Heart right ventricle (tissue), 16 donors: ENCODE measurements at regions not wholly inside any gene's neighbourhood (a gene's known extent, or its start where the extent isn't known, plus 50 kb on each side); places are given as distances from the start of the nearest gene placed in this dataset.

Source experiments
- ATAC-seq, 8 donors: fragments of 200-7000 bp; cut with Tn5 transposase; one replicate each; pipeline ENCODE4 v1.9.1; 2020; ENCODE audit warnings: mild to moderate bottlenecking in 8 of 8, moderate library complexity in 8 of 8, moderate number of reproducible peaks in 1 of 8
- DNase-seq, 2 donors: peaks; one replicate each; pipeline ENCODE4 v3.0.0-alpha.2; 2020
- H3K27ac ChIP-seq, 10 donors: fragments of 200-600 bp; sonication (generic) in 2 of 10; one replicate each; pipeline versions ENCODE4 v1.5.0 to v1.8.0; 2020 to 2022; ENCODE audit warnings: mild to moderate bottlenecking in 3 of 10
- H3K27me3 ChIP-seq, 7 donors: fragments of 200-600 bp; one replicate each; pipeline ENCODE4 v1.8.0; 2021 to 2022; ENCODE audit warnings: mild to moderate bottlenecking in 2 of 7
- H3K36me3 ChIP-seq, 9 donors: fragments of 200-600 bp; sonication (generic) in 1 of 9; one replicate each; pipeline versions ENCODE4 v1.5.0 to v1.8.0; 2020 to 2022; ENCODE audit warnings: mild to moderate bottlenecking in 2 of 9
- H3K4me1 ChIP-seq, 9 donors: fragments of 200-600 bp; sonication (generic) in 1 of 9; one replicate each; pipeline versions ENCODE4 v1.5.0 to v1.8.0; 2020 to 2022; ENCODE audit warnings: mild to moderate bottlenecking in 4 of 9
- H3K4me3 ChIP-seq, 10 donors: fragments of 200-600 bp; sonication (generic) in 2 of 10; one replicate each; pipeline versions ENCODE4 v1.5.0 to v1.8.0; 2020 to 2022; ENCODE audit warnings: mild to moderate bottlenecking in 7 of 10, moderate library complexity in 2 of 10
- H3K9me3 ChIP-seq, 11 donors: fragments of 200-600 bp in 10 of 11; sonication (generic) in 2 of 11; one replicate each; pipeline versions ENCODE4 v1.5.0 to v1.8.0; 2013 to 2022; ENCODE audit warnings: mild to moderate bottlenecking in 2 of 11, control low read depth in 1 of 11, moderate library complexity in 1 of 11
- CTCF ChIP-seq, 9 donors: fragments of 200-600 bp; sonication (generic) in 2 of 9; IDR thresholded peaks; one replicate each; pipeline versions ENCODE4 v1.5.0 to v1.8.0; 2021 to 2022; ENCODE audit warnings: antibody characterized with exemption in 9 of 9, mild to moderate bottlenecking in 5 of 9, moderate library complexity in 1 of 9
- WGBS, 2 donors: extraction: QIAGEN DNeasy Blood & Tissue Kit; methylation state at CpG; one replicate each; pipeline ENCODE4 v1.1.7; 2013; ENCODE audit warnings: inconsistent platforms in 1 of 2; 5-methylcytosine and 5-hydroxymethylcytosine counted together
- intact Hi-C, 10 donors: fragments of 100-400 bp; cut with DNase I; formaldehyde crosslinking; loops; one replicate each; pipeline versions ENCODE4 v1.11.1 to v1.14.2; 2022
- donor health status: Arrhythmogenic right ventricular cardiomyopathy.
- donor health status: ischemic (EF 13 %, LVEDD 7.1; RV severe dilation, severe dysfunction).
- donor health status: healthy with polysubstance abuse.
- donor health status: DM: no; HTN: yes; CAD: no.
- donor health status: DM: no; HTN: no; CAD: no.
- donor health status: ischemic (EF 25% LVEDD 6.9; RV normal size, moderate dysfunction).
- donor health status: ischemic (EF 25% LVEDD 5.7; RV mildly dilated, moderate dysfunction).
- donor health status: healthy.
- donor health status: DM: yes; HTN: yes; CAD: no.
- donor health status: Ischemic cardiomyopathy.
- donor health status: ischemic (EF 35%, LVEDD 5.7; RV mildly dilated, moderate dysfunction).
- donor health status: nonischemic (EF 11% LVEDD 7.7; RV severe dilation, severe dysfunction).
- donor health status: DM: yes; HTN: yes; CAD: no.
- donor health status: PGD.
- donor health status: ischemic (EF 29% LVEDD 5.4; RV normal size, mild dysfunction).
- donor health status: nonischemic (EF 23%, LVEDD 6.1; RV moderate dilation, normal function).

- peaks cover 0 to 38% (median 28%) of the 10 kb centered on the region in 7 donors for H3K27me3 ChIP-seq
- intact Hi-C loops: no loop called here
- H3K4me3 ChIP-seq: no peak overlapping the region
- no peaks in the 10 kb centered on the region for H3K36me3 ChIP-seq
- ATAC-seq (no peak), DNase-seq (no peak)
- TF ChIP-seq CTCF (IDR thresholded peaks at IDR 0.05): no peak
- WGBS, 2 donors: 91 to 95% methylated on average over 3 of the region's 3 CpGs
- H3K4me1 ChIP-seq: no peaks in the 10 kb centered on the region
- no peaks in the 10 kb centered on the region for H3K9me3 ChIP-seq
- H3K27ac ChIP-seq: no peak overlapping the region
These were observed 329.6 kb downstream of the RRAGC start for GRCh38 chr1:38529946-38530345.

GRCh38 chr1:38529391-38529790 lies 330.2 kb downstream of the RRAGC start:
- peaks cover 0 to 38% (median 32%) of the 10 kb centered on the region in 7 donors for H3K27me3 ChIP-seq
- ATAC-seq (no peak), DNase-seq (no peak)
- no peaks in the 10 kb centered on the region for H3K9me3 ChIP-seq
- no peaks in the 10 kb centered on the region for H3K36me3 ChIP-seq
- H3K4me3 ChIP-seq: no peak overlapping the region
- no peak overlapping the region for H3K27ac ChIP-seq
- no peaks in the 10 kb centered on the region for H3K4me1 ChIP-seq
- TF ChIP-seq CTCF (IDR thresholded peaks at IDR 0.05): no peak
- intact Hi-C loops: no loop called here
- WGBS, 2 donors: 82 to 89% methylated on average over 7 of the region's 7 CpGs

GRCh38 chr1:38528623-38529022 lies 330.9 kb downstream of the RRAGC start:
- Histone ChIP-seq H3K4me1 (no peaks in the 10 kb centered on the region), H3K27me3 (peaks cover 0 to 42% (median 34%) of the 10 kb centered on the region in 7 donors), H3K36me3 (no peaks in the 10 kb centered on the region), H3K27ac (no peak overlapping the region), H3K4me3 (no peak overlapping the region), H3K9me3 (no peaks in the 10 kb centered on the region)
- 74 to 75% methylated on average over 3 of the region's 3 CpGs for WGBS, 2 donors
- no peak for TF ChIP-seq CTCF (IDR thresholded peaks at IDR 0.05)
- ATAC-seq (no peak), DNase-seq (no peak)
- intact Hi-C loops: no loop called here

- Histone ChIP-seq H3K9me3 (no peaks in the 10 kb centered on the region), H3K4me3 (no peak overlapping the region), H3K36me3 (no peaks in the 10 kb centered on the region), H3K27me3 (peaks cover 0 to 53% (median 39%) of the 10 kb centered on the region in 7 donors), H3K27ac (no peak overlapping the region), H3K4me1 (no peaks in the 10 kb centered on the region)
- 70 to 76% methylated on average over 6 of the region's 6 CpGs for WGBS, 2 donors
- no peak for TF ChIP-seq CTCF (IDR thresholded peaks at IDR 0.05)
- DNase-seq (no peak), ATAC-seq (no peak)
- intact Hi-C loops: no loop called here
These were observed 332.1 kb downstream of the RRAGC start for GRCh38 chr1:38527373-38527966.
